Head of caudate nucleus (tissue), 42 donors: ENCODE measurements at regions not wholly inside any gene's neighbourhood (a gene's known extent, or its start where the extent isn't known, plus 50 kb on each side); places are given as distances from the start of the nearest gene placed in this dataset.

ENCODE experiments used
- DNase-seq, 42 donors: peaks; one replicate each; pipeline versions ENCODE4 v3.0.0 to v3.0.0-alpha.2; 2020 to 2021; ENCODE audit warnings: mixed read lengths in 7 of 42
- intact Hi-C: fragments of 100-400 bp; cut with DNase I; formaldehyde crosslinking; loops from one replicate; pipeline ENCODE4 v1.15.0; 2022

DNA sequence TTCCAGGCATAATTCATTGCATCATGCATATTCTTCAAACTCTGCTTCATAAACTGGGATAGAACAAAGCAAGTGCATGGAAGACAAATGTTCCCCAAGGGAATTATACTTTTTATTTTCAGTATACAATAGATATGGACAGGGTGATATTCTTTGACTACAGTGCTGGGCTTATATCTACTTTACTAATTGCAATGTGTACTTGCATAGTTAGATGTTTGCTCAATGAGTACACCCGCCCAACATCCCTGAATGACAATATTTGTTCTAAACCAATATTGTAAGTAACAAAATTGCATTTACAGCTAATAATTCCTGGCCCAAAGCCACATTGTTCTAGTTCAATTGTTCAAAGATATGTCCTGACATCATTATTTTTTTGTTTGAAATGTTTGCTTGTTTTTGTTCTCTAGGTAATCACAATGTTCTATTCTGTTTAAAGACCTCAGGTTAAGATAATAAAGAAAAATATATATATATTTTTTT is 171.4 kb downstream of the PTN start:
- intact Hi-C loops = no loop called here
- DNase-seq = no peak

DNA sequence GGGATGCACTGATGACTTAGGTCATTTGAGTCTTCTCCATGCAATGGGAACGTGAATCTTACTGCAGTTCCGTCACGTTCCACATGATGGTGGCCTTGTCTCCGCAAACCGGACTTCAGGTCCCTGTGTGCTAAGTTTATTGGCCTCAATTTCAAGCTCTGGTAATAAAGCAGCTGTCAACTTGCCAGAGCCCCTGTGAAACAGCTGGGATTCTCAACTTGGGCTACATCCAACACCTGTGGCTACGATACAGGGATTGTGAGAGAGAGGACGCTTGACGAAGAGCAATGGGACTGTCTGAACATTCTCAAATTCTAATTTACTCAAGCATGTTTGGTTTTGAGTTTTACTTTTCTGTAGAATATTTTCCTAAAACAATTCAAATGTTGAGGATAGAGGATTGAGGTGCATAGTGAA is 174.2 kb downstream of the PTN start:
- DNase-seq = peak; percentile 40 to 90 (median 72)
- intact Hi-C loops = loop anchor here (5.0 kb wide), 2 partner anchors 283 to 423 kb away; no protein-coding TSS in a partner anchor

DNA sequence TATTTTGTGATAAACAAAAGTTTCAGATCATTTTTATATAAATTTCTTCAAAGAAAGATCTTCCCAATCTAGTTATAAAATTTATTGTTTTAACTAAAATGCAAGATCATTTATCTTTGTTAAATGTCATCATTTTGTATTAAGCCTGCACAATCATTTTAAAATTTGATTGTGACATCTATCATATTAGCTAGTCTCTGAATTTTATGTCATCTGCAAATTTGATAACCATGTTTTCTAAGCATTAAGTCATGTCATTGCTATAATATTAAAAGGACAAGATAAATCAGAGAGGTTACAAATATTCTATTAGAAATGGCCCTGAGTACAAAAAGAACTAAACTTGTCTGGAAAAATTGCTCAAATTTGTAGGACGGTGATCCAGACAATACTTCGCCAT is 175.9 kb downstream of the PTN start:
- intact Hi-C loops = loop anchor here (5.0 kb wide), 2 partner anchors 285 to 425 kb away; no protein-coding TSS in a partner anchor
- DNase-seq = no peak

DNA sequence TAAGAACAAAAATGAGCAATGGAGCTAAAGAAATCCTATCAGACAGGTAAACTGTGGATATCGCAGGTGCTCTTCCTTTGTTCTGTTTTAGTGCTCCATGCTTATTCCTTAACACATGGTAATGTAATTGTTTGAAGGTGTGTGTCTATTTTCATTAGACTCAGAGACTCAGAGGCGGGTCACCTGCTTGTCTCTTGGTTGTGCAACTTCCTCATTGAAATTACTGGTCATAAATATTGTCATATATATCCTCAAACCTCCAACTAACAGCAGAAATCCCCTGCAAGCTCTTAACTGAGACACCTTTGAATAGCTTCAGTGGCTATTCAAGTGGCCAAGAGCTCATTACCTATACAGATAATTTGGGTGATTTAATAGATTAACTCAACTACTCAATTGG is 177.2 kb downstream of the PTN start:
- DNase-seq = no peak
- intact Hi-C loops = loop anchor here (5.0 kb wide), 2 partner anchors 286 to 426 kb away; no protein-coding TSS in a partner anchor

DNA sequence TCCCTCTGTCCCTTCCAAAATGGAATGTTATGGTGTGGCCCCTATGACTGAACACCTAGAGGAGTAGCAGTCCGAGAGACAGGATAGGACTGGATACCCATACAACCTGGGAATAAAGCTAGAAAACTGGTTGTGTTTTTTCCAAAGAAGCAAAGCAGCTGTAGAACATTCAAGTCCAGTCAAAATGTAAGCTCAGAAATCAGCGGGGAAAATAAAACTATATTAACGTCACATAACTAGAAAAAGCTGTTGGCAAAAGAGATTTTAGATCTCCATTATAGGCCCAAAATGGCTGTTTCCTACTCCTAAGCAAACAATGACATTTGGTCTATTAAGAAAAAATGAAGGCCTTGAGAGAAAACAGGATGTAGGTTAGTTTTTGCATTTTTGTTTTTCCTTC is 177.7 kb downstream of the PTN start:
- no peak for DNase-seq
- intact Hi-C loops = loop anchor here (5.0 kb wide), 2 partner anchors 287 to 427 kb away; no protein-coding TSS in a partner anchor

DNA sequence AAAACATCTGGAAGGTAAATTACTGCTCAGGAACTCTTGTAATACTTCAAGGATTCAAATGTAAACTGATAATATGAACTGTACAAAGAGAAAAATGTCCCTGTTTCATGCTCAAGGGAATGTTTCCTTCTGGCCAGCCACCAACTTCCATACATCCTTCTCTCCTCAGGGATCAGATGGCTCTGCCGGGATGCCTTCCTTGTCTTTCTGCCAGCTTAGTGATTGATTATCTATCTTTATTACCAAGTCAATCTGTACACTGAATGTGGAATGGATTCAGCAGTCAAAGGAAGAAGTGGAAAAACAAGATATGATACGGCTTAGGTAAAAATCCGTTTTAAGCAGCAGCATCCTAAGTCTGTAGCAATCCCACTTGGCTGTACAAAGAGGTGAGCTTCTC is 178.3 kb downstream of the PTN start:
- no peak for DNase-seq
- intact Hi-C loops = loop anchor here (5.0 kb wide), 2 partner anchors 287 to 427 kb away; no protein-coding TSS in a partner anchor

DNA sequence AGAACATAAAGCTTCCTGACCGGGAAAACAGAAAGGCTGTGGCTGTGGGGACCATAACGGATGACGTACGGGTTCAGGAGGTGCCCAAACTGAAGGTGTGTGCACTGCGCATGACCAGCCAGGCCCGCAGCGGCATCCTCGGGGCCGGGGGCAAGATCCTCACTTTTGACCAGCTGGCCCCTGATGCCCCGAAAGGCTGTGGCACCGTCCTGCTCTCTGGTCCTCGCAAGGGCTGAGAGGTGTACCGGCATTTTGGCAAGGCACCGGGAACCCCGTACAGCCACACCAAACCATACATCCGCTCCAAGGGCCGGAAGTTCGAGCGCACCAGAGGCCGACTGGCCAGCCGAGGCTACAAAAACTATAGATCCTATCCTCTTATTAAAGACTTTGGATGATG is 179.3 kb downstream of the PTN start:
- intact Hi-C loops = no loop called here
- DNase-seq = no peak

DNA sequence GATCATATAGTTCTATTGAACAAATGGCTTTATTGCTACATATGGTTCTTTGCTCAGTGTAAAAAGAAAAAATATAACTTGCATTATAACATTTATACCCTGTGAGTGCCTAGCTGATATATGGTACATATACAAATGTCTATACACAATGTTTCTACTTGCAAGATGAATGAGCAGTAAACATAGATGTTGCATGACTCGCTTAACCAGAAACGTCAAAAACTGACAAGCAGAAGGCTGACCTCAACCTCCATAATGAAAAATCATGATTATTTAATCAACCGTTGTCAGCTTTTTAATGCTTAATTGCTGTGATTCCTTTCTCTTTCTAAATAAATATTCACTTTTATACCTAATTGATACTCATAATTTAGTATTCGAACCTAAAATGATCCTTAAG is 183.3 kb downstream of the PTN start:
- DNase-seq = no peak
- intact Hi-C loops = no loop called here

DNA sequence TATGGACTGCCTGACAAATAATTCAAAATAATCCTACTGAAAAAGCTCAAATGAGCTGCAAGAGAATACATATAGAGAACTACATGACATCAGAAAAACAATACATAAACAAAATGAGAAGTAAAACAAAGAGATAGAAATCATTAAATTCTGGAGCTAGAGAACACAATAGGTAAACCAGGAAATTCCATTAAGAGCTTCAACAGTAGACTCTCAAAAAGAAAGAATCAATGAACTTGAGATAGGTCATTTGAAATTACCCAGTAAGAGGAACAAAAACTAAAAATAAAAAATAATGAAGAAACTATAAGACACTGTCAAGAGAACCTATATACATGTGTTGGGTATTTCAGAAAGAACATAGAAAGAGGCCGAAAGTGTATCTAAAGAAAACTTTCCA is 186.3 kb downstream of the PTN start:
- no peak for DNase-seq
- intact Hi-C loops = no loop called here

DNA sequence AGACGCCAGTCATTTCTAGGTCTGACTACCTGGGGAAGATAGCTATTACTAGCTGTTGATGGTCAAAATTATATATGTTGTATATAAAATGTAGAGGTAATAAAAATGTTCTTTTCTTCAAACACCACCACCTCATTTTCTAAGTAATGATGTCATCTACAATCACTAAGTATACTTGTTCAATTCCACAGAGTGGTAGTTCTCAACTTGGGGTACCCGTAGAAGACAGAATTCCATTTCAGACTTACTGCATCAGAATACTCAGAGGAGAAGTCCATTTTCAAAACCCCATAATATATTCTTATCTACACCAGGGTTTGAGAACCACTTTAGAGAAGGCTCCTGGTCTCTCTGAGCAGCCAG is 191.9 kb downstream of the PTN start:
- DNase-seq = no peak
- intact Hi-C loops = no loop called here

DNA sequence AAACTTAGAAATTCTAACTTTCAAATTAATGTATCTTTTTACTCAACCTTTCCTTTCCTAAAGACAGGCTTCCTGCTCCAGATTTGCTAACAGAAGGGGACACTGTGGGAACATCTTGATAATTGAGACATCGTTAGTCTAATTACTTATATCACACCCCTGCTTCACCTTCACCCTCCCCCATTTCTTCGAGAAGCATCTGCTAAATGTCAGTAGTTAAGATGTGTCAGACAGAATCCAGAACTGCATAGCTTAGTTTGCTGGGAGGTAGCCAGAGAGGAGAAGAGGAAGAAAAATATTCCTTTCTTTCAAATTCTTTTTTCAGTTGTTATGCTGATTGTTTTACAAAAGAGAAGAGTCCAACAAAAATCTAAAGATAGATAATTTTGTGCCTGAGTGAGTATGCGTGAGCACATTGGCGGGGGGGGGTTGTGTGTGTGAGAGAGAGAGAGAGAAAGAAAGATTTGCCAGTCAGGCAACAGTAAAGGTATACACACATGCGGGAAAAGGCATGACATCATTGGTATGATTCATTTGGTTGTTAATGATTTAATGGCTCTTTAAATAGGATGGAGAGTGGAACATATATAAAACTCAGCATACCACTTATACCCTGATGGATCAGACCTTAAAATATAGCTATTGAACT is 192.4 kb downstream of the PTN start:
- no peak for DNase-seq
- intact Hi-C loops = no loop called here

DNA sequence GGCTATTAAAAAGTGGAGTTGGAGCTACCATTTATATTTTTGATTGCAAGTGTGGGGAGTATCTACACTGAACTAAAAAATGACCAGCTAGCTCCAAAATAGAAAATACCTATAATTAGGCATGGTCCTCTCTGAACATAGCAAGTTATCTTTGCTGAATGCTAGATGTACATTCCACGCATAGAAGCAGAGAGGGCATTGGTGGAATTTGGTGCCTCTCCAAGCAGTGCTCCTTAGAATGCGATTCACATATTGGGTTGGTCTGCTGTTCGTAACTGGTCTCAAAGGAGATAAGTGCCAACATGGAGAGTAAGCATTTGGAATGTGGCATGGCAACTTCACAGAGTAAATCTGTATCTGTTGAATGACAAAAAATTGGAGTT is 196.2 kb downstream of the PTN start:
- intact Hi-C loops = no loop called here

DNA sequence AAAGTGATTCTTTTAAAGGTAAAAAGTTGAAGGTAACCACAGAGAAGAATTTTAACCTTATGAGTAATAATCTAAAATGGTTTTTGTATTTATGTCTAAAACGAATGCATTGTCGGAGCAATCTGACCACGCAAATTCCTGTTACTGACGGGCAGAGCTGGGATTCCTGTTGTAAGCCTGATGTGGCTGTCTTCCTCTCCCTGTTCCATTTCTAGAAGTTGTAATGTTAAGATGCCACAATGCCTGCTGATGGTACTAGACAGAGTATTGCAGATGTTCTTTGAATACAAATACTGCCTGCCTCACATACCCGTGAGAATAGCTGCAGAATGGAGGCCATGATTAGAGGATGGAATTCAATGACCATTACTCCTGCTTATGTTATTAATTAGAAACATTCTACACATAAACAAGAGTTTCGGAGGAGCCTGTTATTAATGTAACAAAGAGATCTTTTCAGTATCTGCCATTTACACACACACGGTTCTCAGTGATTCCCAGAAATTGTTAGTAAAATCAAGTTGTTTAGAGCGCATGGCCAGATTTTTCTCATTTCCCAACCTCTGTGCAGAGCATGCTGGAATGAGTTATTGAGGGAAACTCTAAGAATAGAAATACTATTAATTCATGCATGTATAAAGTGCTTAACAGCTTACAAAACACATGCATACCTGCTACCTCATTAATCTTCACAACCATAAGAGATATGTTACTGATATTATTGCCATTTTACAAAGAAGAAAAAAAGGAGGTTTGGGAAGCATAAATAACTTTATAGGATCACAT is 196.8 kb downstream of the PTN start:
- intact Hi-C loops = no loop called here
- DNase-seq = no peak

More for the DNA sequence above, 196.2 kb downstream of the PTN start:
- no peak for DNase-seq

DNA sequence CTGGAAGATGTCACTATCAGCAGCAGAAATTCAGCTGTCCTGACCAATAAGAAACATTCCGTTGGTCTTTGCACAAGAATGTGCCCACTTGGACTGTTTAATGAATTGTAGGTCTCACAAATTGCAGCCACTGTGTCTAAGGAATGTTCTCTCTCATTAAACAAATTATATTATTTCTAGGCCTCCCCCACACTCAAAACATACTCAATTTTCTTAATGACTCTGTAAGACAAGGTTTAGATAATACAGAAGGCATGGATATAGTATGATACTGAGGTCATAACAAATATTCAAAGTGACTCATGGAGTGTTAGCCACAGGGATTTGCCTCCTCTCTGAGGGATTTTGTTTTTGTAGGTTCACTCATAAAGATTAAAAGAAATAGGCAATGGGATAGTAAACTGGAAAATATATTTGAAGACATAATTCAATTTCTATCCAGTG is 197.5 kb downstream of the PTN start:
- intact Hi-C loops = no loop called here
- DNase-seq = no peak

DNA sequence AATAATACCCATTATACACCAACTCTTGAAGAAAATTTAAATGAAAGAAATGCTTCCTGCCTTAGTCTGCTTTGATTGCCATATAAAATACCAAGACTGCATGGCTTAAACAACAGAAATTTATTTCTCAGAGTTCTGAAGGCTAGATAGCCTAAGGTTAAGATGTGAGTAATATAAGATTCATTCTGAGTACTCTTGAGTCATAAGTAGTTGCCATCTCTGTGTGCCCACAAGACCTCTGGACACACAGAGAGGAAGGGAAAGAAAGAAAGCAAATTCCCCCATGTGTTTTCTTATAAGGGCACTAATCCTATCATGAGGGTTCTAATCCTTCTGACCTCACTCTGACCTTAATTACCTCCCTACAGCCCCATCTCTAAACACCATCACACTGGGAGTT is 201.2 kb downstream of the PTN start:
- intact Hi-C loops = no loop called here
- DNase-seq = no peak

DNA sequence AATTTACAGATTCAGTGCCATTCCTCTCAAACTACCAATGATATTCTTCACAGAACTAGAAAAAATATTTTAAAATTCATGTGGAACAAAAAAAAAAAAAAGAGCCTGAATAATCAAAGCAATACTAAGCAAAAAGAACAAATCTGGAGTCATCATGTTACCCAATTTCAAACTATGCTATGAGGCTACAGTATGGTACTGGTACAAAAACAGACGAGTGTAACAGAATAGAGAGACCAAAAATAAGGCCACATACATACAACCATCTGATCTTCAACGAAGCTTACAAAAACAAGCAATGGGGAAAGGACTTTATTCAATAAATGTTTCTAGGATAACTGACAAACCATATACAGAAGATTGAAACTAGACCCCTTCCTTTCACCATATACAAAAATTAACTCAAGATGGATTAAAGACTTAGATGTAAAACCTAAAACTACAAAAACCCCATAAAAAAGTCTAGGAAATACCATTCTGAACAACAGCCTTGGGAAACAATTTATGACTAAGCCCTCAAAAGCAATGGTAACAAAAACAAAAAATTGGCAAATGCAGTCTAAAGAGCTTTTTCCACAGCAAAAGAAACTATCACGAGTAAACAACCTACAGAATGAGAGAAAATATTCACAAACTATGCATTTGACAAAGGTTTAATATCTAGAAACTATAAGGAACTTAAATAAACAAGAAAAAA is 207.7 kb downstream of the PTN start:
- intact Hi-C loops = no loop called here
- no peak for DNase-seq

DNA sequence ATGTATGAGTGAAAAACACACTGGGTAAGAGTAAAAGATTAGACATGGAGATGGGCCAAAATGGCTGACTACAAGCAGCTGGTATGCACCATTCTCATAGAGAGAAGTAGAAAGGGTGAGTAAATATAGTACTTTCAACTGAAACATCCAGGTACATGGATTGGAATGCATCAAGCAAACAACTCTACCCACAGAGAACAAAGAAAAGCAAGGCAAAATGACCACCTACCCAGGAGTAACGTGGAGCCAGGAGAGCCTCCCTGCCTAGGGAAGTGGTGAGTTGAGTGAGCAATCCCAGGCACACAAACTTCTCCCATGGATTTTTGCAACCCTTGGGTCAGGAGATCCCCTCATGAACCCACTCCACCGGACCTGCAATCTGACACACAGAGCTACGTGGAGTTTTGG is 212.8 kb downstream of the PTN start:
- intact Hi-C loops = no loop called here
- no peak for DNase-seq

DNA sequence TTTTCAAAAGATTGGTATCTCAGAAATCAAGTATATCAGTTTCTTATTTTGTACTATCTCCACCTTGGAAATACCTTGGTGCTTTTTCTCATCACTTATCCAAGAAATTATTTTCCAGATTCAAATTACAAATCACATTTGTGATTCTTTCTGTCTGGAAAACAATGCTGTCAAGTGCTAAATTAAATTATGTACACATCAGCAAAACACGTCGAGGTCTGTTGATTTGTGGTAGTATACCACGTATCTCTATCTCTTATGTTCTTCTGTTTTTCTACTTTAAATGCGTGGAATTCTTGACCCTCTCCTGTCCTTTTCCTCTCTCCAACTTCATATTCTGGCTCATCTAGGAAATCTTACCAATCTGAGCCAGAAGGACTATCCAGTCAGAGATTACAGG is 214.5 kb downstream of the PTN start:
- intact Hi-C loops = no loop called here
- DNase-seq = no peak

DNA sequence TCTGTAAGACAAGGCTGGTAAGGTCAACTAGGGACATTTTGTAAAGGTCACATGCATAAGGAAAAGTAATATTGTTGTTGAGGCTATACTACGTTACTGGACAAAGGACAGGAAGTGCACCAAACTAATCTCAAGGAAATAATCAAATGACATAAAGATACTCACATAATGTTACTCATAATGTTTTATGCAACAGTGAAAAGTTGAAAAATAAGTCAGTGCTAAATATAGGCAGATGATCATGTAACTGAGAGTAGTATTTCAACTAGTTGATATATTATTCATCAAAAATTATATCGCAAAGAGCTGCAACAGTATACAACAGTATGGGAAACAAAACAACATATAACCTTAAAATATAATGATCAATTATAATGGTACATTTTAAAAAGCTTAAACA is 215.7 kb downstream of the PTN start:
- intact Hi-C loops = no loop called here
- DNase-seq = no peak

DNA sequence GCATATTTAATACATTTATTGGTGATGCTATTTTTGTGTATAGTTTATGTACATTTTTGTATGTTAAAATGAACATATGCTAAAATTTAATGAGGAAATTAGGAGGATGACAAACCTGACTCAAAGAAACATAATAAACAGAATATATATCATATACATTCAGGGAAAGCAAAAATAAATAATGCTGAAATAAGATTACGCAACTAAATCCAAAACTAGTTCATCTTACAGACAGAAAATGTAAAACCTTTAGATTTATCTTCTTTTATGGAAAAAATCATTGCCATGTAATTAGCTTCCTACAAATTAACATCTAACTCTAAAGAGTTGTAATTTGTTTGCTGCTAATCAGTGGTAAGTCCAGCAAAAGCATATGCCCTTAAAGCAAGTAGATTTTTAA is 216.5 kb downstream of the PTN start:
- intact Hi-C loops = no loop called here
- no peak for DNase-seq
